A673 (cell line): ENCODE measurements at regions not wholly inside any gene's neighbourhood (a gene's known extent, or its start where the extent isn't known, plus 50 kb on each side); places are given as distances from the start of the nearest gene placed in this dataset.
"Not testable (repeated sequence)": the region's sequence is repeated elsewhere in the genome, so short reads cannot be mapped to it uniquely, and the experiment has no call there.

Experiments used
- CTCF ChIP-seq: fragments of 300-800, 200-600 bp; sonication (generic); conservative IDR thresholded peaks from 2 replicates; pipeline ENCODE4 v1.5.1; 2017; ENCODE audit warnings: low read depth, mild to moderate bottlenecking, antibody characterized with exemption, low read length, moderate library complexity, mixed read lengths
- EZH2 ChIP-seq: fragments of 200-600 bp; sonication (generic); IDR thresholded peaks from 2 replicates; pipeline ENCODE4 v1.6.1; 2017; ENCODE audit warnings: borderline replicate concordance, low read depth, mild to moderate bottlenecking, mixed read lengths, antibody characterized with exemption, low read length; ENCODE audit not compliant: poor library complexity, severe bottlenecking

- not testable (repeated sequence) for TF ChIP-seq CTCF, EZH2
Measured at GRCh38 chr16:33595074-33595473, 135.7 kb downstream of the TP53TG3F start.
